ENCODE measurements at regions not wholly inside any gene's neighbourhood (a gene's known extent, or its start where the extent isn't known, plus 50 kb on each side); places are given as distances from the start of the nearest gene placed in this dataset.

DNA sequence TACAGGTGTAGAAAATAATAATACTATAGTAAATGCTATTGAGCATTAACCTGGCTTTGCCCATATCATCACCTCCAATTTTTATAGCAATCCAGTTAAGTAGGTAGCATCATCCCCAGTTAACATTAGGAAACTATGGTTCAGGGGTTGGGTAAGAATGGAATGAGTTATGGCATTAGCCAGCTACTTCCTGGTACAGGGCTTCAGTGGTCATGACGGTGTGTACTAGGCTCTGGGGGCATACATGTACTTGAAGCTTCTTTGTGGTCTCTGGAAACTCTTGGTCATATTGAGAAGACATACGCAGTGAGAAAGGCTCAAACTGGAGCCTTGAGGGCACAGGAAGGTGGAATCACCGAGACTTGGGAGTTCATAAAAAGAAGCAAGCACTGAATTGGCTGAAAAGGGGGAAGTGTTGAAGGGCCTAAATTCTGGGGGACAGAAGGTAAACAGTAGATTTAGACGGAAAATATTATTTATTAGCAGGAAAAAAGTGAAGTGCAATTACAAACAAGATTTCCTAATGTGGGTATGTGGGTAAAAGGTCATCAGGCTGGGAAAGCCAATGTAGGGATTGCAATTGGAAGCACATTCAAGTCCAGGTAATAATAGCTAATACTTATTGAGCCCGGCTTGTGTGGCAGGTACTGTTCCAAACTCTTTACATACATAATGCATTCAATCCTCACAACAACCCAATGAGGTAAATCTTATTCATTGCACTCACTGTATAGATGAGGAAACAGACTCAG lies 114.2 kb upstream of the ATP1A1 start:
- H3K4me3 Mint-ChIP-seq, result no peak overlapping the region
- H3K36me3 ChIP-seq (ENCODE audit: insufficient read depth), result no peaks in the 10 kb centered on the region
- no peaks in the 10 kb centered on the region for H4K20me1 ChIP-seq (replicated peaks; ENCODE audit: insufficient read depth)
- ATAC-seq, result no peak
- no peaks in the 10 kb centered on the region for H3K27me3 Mint-ChIP-seq (ENCODE audit: insufficient read depth, low read depth, poor library complexity)
- H3K36me3 Mint-ChIP-seq (ENCODE audit: low read depth), result no peaks in the 10 kb centered on the region
- no peak overlapping the region for H3K27ac ChIP-seq (ENCODE audit: low read depth)
- TF ChIP-seq ZNF331 (CRISPR knock-in tag; IDR thresholded peaks at IDR 0.05; ENCODE audit: low read depth) (no peak), EZH2 (IDR thresholded peaks at IDR 0.05; ENCODE audit: low read depth, unreplicated experiment) (no peak), POLR2AphosphoS5 (IDR thresholded peaks at IDR 0.05; ENCODE audit: low read depth) (no peak), JUNB (IDR thresholded peaks at IDR 0.05; ENCODE audit: unreplicated experiment) (no peak), STAT1 (IDR thresholded peaks at IDR 0.05; ENCODE audit: unreplicated experiment) (no peak), EZH2phosphoT487 (IDR thresholded peaks at IDR 0.05; ENCODE audit: unreplicated experiment) (no peak), CREB1 (CRISPR knock-in tag; IDR thresholded peaks at IDR 0.05; ENCODE audit: low read depth) (no peak), NANOG (IDR thresholded peaks at IDR 0.05; ENCODE audit: borderline replicate concordance) (no peak), ZNF114 (CRISPR knock-in tag; IDR thresholded peaks at IDR 0.05) (no peak)
- TF ChIP-seq, protein P1, sequence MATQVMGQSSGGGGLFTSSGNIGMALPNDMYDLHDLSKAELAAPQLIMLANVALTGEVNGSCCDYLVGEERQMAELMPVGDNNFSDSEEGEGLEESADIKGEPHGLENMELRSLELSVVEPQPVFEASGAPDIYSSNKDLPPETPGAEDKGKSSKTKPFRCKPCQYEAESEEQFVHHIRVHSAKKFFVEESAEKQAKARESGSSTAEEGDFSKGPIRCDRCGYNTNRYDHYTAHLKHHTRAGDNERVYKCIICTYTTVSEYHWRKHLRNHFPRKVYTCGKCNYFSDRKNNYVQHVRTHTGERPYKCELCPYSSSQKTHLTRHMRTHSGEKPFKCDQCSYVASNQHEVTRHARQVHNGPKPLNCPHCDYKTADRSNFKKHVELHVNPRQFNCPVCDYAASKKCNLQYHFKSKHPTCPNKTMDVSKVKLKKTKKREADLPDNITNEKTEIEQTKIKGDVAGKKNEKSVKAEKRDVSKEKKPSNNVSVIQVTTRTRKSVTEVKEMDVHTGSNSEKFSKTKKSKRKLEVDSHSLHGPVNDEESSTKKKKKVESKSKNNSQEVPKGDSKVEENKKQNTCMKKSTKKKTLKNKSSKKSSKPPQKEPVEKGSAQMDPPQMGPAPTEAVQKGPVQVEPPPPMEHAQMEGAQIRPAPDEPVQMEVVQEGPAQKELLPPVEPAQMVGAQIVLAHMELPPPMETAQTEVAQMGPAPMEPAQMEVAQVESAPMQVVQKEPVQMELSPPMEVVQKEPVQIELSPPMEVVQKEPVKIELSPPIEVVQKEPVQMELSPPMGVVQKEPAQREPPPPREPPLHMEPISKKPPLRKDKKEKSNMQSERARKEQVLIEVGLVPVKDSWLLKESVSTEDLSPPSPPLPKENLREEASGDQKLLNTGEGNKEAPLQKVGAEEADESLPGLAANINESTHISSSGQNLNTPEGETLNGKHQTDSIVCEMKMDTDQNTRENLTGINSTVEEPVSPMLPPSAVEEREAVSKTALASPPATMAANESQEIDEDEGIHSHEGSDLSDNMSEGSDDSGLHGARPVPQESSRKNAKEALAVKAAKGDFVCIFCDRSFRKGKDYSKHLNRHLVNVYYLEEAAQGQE (IDR thresholded peaks at IDR 0.05; ENCODE audit: unreplicated experiment), result no peak
- TF ChIP-seq, protein P2, sequence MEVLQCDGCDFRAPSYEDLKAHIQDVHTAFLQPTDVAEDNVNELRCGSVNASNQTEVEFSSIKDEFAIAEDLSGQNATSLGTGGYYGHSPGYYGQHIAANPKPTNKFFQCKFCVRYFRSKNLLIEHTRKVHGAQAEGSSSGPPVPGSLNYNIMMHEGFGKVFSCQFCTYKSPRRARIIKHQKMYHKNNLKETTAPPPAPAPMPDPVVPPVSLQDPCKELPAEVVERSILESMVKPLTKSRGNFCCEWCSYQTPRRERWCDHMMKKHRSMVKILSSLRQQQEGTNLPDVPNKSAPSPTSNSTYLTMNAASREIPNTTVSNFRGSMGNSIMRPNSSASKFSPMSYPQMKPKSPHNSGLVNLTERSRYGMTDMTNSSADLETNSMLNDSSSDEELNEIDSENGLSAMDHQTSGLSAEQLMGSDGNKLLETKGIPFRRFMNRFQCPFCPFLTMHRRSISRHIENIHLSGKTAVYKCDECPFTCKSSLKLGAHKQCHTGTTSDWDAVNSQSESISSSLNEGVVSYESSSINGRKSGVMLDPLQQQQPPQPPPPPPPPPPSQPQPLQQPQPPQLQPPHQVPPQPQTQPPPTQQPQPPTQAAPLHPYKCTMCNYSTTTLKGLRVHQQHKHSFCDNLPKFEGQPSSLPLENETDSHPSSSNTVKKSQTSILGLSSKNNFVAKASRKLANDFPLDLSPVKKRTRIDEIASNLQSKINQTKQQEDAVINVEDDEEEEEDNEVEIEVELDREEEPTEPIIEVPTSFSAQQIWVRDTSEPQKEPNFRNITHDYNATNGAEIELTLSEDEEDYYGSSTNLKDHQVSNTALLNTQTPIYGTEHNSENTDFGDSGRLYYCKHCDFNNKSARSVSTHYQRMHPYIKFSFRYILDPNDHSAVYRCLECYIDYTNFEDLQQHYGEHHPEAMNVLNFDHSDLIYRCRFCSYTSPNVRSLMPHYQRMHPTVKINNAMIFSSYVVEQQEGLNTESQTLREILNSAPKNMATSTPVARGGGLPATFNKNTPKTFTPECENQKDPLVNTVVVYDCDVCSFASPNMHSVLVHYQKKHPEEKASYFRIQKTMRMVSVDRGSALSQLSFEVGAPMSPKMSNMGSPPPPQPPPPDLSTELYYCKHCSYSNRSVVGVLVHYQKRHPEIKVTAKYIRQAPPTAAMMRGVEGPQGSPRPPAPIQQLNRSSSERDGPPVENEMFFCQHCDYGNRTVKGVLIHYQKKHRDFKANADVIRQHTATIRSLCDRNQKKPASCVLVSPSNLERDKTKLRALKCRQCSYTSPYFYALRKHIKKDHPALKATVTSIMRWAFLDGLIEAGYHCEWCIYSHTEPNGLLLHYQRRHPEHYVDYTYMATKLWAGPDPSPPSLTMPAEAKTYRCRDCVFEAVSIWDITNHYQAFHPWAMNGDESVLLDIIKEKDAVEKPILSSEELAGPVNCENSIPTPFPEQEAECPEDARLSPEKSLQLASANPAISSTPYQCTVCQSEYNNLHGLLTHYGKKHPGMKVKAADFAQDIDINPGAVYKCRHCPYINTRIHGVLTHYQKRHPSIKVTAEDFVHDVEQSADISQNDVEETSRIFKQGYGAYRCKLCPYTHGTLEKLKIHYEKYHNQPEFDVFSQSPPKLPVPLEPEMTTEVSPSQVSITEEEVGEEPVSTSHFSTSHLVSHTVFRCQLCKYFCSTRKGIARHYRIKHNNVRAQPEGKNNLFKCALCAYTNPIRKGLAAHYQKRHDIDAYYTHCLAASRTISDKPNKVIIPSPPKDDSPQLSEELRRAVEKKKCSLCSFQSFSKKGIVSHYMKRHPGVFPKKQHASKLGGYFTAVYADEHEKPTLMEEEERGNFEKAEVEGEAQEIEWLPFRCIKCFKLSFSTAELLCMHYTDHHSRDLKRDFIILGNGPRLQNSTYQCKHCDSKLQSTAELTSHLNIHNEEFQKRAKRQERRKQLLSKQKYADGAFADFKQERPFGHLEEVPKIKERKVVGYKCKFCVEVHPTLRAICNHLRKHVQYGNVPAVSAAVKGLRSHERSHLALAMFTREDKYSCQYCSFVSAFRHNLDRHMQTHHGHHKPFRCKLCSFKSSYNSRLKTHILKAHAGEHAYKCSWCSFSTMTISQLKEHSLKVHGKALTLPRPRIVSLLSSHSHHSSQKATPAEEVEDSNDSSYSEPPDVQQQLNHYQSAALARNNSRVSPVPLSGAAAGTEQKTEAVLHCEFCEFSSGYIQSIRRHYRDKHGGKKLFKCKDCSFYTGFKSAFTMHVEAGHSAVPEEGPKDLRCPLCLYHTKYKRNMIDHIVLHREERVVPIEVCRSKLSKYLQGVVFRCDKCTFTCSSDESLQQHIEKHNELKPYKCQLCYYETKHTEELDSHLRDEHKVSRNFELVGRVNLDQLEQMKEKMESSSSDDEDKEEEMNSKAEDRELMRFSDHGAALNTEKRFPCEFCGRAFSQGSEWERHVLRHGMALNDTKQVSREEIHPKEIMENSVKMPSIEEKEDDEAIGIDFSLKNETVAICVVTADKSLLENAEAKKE (CRISPR knock-in tag; IDR thresholded peaks at IDR 0.05), result no peak
- TF ChIP-seq, protein P3, sequence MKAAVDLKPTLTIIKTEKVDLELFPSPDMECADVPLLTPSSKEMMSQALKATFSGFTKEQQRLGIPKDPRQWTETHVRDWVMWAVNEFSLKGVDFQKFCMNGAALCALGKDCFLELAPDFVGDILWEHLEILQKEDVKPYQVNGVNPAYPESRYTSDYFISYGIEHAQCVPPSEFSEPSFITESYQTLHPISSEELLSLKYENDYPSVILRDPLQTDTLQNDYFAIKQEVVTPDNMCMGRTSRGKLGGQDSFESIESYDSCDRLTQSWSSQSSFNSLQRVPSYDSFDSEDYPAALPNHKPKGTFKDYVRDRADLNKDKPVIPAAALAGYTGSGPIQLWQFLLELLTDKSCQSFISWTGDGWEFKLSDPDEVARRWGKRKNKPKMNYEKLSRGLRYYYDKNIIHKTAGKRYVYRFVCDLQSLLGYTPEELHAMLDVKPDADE (IDR thresholded peaks at IDR 0.05), result no peak
- TF ChIP-seq, protein P4, sequence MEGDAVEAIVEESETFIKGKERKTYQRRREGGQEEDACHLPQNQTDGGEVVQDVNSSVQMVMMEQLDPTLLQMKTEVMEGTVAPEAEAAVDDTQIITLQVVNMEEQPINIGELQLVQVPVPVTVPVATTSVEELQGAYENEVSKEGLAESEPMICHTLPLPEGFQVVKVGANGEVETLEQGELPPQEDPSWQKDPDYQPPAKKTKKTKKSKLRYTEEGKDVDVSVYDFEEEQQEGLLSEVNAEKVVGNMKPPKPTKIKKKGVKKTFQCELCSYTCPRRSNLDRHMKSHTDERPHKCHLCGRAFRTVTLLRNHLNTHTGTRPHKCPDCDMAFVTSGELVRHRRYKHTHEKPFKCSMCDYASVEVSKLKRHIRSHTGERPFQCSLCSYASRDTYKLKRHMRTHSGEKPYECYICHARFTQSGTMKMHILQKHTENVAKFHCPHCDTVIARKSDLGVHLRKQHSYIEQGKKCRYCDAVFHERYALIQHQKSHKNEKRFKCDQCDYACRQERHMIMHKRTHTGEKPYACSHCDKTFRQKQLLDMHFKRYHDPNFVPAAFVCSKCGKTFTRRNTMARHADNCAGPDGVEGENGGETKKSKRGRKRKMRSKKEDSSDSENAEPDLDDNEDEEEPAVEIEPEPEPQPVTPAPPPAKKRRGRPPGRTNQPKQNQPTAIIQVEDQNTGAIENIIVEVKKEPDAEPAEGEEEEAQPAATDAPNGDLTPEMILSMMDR (conservative IDR thresholded peaks at IDR 0.05; ENCODE audit: low read depth in 2 of 2), result no peak
- no peaks in the 10 kb centered on the region for H3K27me3 ChIP-seq (ENCODE audit: insufficient read depth)
- no peaks in the 10 kb centered on the region for H3K4me1 ChIP-seq (ENCODE audit: insufficient read depth)
- DNase-seq (ENCODE audit: low spot score), result no peak
- H2AFZ ChIP-seq, result no peak overlapping the region
- no peak overlapping the region for H3K27ac Mint-ChIP-seq
- H3K9me3 Mint-ChIP-seq, result no peaks in the 10 kb centered on the region; the same call in 2 of the 3 replicates
- H3K79me2 ChIP-seq (replicated peaks; ENCODE audit: insufficient read depth), result no peaks in the 10 kb centered on the region
- H3K4me2 ChIP-seq, result no peak overlapping the region
- H3F3A ChIP-seq (replicated peaks; ENCODE audit: low read depth), result no peaks in the 10 kb centered on the region
- peaks cover 15% of the 10 kb centered on the region for H3K4me1 Mint-ChIP-seq
- H3K4me3 ChIP-seq, result no peak overlapping the region
- H3K9me2 ChIP-seq (ENCODE audit: insufficient read depth), result no peaks in the 10 kb centered on the region
